HG02973 (cell line): ENCODE measurements at regions not wholly inside any gene's neighbourhood (a gene's known extent, or its start where the extent isn't known, plus 50 kb on each side); places are given as distances from the start of the nearest gene placed in this dataset.
"Not testable (repeated sequence)": the region's sequence is repeated elsewhere in the genome, so short reads cannot be mapped to it uniquely, and the experiment has no call there.

Experiments used
- ATAC-seq: cut with Tn5 transposase; IDR thresholded peaks from one replicate; pipeline ENCODE4 v1.9.1; 2021; ENCODE audit warnings: moderate library complexity; ENCODE audit not compliant: unreplicated experiment

- ATAC-seq: no peak
Observed at GRCh38 chr9:120338340-120338739, 241.6 kb downstream of the CDK5RAP2 start.

- ATAC-seq: no peak
Observed at GRCh38 chr9:120337131-120337530, 242.8 kb downstream of the CDK5RAP2 start.

GRCh38 chr9:120336753-120337090, 243.2 kb downstream of the CDK5RAP2 start:
- ATAC-seq: no peak

- no peak for ATAC-seq
Observed at GRCh38 chr9:120336021-120336752, 243.8 kb downstream of the CDK5RAP2 start.

- ATAC-seq: no peak
Observed at GRCh38 chr9:120331913-120332312, 248.1 kb downstream of the CDK5RAP2 start.

GRCh38 chr9:120330031-120330430, 249.9 kb downstream of the CDK5RAP2 start:
- no peak for ATAC-seq

- no peak for ATAC-seq
Observed at GRCh38 chr9:120327322-120327721, 252.6 kb downstream of the CDK5RAP2 start.

GRCh38 chr9:120326049-120326693, 253.8 kb downstream of the CDK5RAP2 start:
- ATAC-seq: no peak

- ATAC-seq: no peak
Observed at GRCh38 chr9:120324996-120325642, 254.8 kb downstream of the CDK5RAP2 start.

GRCh38 chr9:120324461-120324860, 255.5 kb downstream of the CDK5RAP2 start:
- ATAC-seq: no peak

GRCh38 chr9:120323125-120323524, 256.8 kb downstream of the CDK5RAP2 start:
- ATAC-seq: no peak

- no peak for ATAC-seq
Observed at GRCh38 chr9:120319452-120319851, 260.5 kb downstream of the CDK5RAP2 start.

GRCh38 chr9:120315154-120315553, 264.8 kb downstream of the CDK5RAP2 start:
- ATAC-seq: no peak

GRCh38 chr9:120312031-120312430, 267.9 kb downstream of the CDK5RAP2 start:
- no peak for ATAC-seq

- ATAC-seq: no peak
Observed at GRCh38 chr9:120310035-120310434, 269.9 kb downstream of the CDK5RAP2 start.

GRCh38 chr9:120308495-120308894, 271.5 kb downstream of the CDK5RAP2 start:
- no peak for ATAC-seq

- no peak for ATAC-seq
Observed at GRCh38 chr9:120307599-120307998, 272.4 kb downstream of the CDK5RAP2 start.

GRCh38 chr9:120306561-120306960, 273.4 kb downstream of the CDK5RAP2 start:
- ATAC-seq: no peak

- ATAC-seq: no peak
Observed at GRCh38 chr9:120306088-120306487, 273.9 kb downstream of the CDK5RAP2 start.

- not testable (repeated sequence) for ATAC-seq
Observed at GRCh38 chr9:120304896-120305295, 275.1 kb downstream of the CDK5RAP2 start.

GRCh38 chr9:120303519-120303918, 276.4 kb downstream of the CDK5RAP2 start:
- ATAC-seq: no peak

- ATAC-seq: no peak
Observed at GRCh38 chr9:120299785-120300184, 280.2 kb downstream of the CDK5RAP2 start.
